ENCODE measurements at regions not wholly inside any gene's neighbourhood (a gene's known extent, or its start where the extent isn't known, plus 50 kb on each side); places are given as distances from the start of the nearest gene placed in this dataset.

DNA sequence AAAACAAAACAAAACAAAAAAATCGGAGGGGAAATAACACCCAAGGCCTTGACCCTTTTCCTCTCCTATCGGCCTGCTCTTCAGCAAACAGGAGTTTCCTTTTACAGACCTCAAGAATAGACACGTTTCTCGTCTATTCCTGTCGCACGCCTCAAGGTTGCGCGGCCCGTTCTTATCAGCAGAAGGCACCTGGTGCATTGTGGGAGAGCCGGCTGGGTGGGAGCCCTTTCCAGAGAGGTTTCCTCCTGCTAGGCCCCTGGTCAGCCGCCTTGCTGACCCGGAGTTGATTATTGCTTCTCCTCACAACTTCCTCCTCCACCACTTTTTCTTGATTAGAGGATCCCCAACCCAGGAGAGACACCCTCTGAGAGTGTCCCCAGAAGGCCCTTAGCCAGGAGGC lies 497.3 kb downstream of the MIAT start:
- no peak for DNase-seq

DNA sequence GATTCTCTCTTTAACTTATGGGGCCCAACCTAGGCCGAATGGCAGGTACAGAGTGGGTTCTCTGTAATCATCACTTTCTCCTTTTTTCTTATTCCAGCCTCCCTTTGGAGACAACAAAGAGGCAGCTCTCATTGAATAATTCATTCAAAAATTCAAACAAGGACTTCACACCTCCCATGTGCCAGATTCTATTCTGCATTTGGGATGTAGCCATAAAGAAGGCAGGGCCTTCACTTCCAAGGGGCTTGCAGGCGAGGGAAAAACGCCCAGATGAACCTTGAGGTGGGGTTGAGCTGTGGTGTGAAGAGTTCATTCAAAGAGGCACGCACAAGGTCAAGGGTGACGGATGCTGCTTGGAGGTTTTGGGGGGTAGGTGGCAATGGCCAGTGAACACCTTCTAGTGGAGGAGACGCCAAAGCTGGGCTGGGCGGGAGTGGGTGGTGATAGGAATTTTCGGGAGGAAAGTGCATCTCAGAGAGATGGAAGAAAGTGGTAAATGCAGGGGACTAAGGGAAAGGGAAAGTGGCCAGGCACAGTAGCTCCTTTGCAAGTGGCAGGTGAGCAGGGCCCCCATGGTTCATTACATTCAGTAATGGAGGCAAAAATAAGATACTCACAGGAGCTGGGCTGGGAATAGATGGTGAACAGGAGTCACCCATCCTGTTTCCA lies 499.6 kb downstream of the MIAT start:
- DNase-seq: no peak

- no peak for DNase-seq
These were observed 500.4 kb downstream of the MIAT start for GRCh38 chr22:27157666-27158370.

DNA sequence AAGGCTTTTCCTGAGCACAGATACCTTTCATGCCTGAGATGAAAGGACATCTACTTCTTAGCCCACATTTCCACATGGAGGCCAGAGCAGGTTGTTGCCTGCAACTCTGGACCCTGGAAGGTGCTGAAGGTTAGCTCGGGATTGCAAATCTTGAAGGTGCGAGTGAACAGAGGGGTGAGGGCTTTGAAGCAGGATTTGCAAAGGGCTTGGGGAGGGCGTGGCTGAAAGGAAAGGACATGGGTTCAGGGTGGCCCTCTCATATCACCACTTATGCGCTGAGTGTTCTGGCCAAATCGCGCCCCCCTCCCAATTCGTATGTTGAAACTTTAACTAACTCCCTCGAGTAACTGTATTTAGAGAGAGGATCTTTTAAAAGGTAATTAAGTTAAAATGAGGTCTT lies 501.6 kb downstream of the MIAT start:
- no peak for DNase-seq

DNA sequence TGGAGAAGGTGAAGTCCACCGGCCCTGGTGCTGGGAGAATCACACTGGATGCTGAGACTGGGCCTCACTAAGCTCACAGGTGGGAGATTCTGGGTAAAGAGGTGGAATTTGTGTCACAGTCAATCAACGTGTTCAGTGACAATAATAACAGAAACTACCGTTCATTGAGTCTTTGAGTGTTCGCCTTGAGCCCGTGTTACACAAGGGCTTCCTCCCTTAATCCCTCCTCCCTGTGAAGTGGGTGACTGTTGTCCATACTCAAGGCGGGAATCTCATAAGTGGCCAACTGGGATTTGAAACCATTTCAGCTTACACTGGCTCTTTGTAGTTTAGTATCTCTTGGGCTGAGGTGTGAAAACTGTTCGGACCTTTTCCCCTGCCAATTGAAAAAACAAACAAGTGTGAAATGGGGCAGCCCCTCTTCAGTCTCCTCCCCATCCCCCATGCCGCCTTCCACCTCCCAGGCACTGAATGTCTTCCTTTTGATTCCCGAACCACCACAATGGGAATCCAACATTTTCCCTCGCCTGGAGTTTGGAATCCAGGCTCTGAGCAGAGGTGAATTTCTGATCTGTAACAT lies 502.4 kb downstream of the MIAT start:
- no peak for DNase-seq

DNA sequence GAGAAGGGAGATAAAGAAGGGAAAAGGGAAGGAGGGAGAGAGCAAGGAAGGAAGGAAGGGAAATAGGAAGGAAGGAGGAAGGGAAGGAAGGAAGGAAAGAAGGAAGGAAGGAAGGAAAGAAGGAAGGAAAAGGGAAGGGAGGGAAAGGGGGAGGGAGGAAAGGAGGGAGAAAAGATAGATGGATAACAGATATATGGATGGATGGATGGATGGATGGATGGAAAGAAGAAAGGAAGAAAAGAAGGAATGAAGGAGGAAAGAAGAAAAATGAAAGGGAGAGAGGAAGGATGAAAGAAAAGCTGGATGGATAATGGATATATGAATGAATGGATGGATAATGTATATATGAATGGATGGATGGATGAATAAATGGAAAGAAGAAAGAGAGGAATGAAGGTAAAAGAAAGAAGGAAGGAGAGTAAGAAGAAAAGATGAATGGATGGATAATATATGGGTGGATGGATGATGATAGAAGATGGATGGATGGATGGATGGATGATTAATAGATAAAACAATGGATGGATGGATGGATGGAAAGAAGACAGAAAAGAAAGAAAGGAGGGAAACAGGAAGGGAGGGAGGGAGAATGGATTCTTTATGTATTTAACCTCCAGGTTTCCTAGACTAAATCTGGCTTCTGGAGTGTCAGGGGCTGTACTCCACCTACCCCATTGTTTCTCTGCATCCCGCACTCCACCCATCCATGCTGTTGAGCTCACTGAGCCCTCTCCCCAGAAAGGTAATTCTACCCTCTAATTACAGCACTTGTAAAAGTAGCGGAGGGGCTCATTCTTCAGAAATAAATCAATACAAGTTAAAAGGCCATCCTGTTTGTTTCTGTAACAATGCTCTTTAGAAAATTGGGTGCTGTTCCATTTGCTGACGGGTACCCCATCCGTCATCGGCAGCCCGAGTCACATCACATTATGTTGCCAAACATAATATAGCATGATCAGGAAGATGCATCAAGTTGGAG lies 506.1 kb downstream of the MIAT start:
- DNase-seq: no peak

DNA sequence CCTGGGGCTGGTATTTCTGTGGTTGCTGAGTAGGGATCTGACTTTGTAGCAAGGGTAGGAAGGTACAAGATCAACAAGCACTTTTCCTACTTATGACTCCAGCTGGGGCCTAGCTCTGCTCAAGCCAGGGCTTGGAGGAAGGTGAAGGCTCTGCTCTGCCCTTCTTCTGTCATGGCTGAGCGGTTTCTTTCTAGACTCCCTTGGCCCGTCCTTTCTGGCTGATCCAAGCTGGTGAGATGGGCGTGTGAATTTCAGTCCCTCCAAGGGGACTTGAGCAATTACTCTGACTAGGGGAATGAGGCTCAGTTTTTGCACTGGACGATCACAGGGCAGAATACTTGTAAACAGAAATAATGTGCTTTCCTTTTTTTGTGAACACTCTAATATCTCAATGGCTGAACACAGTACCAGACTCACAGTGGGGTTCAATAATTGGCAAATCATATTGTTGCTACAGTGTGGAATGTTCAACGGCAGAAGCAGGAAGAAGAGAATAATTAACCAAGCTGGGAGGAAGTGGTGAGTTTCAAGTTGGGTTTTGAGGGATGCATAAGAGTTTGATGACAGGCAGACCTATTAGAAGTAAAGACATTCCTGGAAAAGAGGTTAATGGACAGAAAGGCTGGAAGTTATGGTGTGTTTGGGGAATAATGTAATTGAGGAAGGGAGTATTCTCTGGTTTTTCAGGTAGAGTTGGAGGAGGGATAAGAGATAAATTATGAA lies 507.6 kb downstream of the MIAT start:
- no peak for DNase-seq

DNA sequence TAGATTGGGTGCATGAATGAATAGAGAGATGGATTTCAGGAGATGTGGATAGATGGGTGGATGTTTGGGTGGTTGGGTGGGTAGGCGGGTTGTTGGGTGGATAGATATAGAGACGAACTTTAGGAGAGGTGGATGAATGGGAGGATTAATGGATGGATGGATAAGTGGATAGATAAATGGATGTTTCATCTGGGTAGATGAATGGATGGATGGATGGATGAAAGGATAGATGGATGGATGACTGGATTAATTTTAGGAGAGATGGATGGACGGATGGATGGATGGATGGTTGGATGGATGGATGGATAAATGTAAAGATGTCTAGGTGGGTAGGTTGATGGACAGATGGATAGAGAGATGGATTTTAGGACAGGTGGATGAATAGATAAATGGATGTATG lies 511.3 kb downstream of the MIAT start:
- DNase-seq: no peak

GRCh38 chr22:27170491-27170890 lies 513.1 kb downstream of the MIAT start:
- DNase-seq: no peak

- DNase-seq: no peak
These were observed 513.8 kb downstream of the MIAT start for GRCh38 chr22:27171212-27171611.

DNA sequence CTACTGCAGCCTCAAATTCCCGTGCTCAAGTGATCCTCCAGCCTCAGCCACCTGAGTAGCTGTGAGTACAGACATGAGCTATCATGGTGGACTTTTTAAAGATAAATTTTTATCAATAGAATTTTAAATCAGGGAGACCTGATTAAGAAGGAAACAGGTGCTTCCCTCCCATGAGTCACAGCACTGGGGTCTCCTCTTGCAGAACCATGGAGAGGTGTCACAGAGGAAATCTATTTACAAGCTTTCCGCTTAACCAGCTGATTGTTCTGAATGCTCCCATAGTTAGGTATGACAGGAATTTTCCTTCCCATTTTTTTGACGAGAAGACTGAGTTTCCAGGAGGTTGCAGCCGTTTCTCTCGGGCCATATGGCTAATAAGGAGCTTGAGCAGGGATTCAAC lies 516.1 kb downstream of the MIAT start:
- DNase-seq: no peak

GRCh38 chr22:27175021-27175838 lies 517.8 kb downstream of the MIAT start:
- no peak for DNase-seq

DNA sequence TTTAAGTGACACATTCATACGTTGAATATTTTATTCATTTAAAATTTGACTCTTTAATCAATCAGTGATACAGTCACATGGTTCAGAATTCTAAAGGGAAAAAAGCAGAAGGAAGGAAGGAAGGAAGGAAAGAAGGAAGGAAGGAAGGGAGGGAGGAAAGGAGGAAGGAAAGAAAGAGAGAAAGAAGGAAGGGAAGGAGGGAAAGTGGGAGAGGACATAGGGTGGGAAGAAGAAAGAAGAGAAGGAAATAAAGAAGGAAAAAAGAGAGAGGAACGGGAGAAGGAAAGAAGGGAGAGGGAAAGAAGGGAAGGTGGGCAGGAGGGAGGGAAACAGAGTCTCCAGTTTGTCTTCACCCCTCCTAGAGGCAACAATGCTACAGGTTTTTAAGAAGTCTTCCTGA lies 518.6 kb downstream of the MIAT start:
- DNase-seq: no peak

DNA sequence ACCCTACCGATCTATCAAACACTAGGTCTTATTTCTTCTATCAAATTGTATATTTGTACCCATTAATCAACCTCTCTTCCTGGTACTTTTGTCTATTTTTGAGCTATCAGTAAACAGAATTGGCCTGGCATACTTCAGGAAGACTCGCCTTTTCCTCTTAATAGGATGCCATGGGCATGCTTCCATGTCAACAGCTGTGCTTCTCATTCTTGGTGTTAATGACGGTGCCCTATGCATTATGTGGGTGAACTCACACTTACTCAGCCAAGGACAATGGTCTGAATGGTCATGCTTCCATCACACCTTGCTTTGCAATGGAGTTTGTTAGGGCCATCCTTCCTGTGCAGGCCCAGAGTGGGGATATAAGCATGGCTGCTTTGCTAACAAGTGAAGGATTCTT lies 521.8 kb downstream of the MIAT start:
- no peak for DNase-seq

DNA sequence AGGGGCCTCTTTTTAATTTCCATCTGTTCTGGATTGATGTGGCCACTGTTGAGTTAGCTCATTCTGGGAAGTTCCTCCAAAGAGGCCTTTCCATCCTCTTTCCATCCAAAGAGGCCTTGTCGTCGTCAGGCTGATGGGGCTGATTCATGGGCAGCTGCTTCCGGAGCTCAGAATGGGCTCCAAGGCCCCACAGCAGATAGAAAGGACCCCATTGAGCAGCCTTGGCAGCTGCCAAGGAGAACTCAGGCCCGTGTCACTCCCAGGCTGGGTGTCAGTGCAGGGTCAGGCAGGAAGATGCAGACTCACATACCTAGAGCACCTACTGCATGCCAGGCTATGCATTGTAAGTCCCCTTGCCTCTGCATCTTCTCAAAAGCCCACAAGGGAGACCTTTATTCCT lies 524.1 kb downstream of the MIAT start:
- no peak for DNase-seq

DNA sequence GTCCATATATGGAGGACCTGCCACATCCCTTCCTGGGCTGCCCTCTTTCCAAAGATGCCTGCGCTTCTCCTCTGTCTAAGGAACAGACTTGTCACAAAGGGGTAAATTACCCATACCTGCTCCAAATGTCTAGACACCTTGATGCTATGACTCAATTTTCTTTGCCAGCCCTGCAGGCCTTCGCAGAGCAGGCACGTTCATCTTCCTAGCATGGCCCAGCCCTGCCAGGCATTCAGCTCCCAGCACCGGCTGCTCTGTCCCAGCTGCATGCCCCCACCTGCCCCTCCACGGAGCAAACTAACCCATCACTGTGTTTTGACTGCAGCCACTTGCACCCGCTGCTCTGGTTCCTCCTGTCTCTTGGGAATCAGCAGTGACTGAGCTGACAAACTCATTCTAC lies 526.1 kb downstream of the MIAT start:
- no peak for DNase-seq

GRCh38 chr22:27185099-27185709 lies 527.8 kb downstream of the MIAT start:
- no peak for DNase-seq

- DNase-seq: no peak
These were observed 528.4 kb downstream of the MIAT start for GRCh38 chr22:27185760-27186302.

DNA sequence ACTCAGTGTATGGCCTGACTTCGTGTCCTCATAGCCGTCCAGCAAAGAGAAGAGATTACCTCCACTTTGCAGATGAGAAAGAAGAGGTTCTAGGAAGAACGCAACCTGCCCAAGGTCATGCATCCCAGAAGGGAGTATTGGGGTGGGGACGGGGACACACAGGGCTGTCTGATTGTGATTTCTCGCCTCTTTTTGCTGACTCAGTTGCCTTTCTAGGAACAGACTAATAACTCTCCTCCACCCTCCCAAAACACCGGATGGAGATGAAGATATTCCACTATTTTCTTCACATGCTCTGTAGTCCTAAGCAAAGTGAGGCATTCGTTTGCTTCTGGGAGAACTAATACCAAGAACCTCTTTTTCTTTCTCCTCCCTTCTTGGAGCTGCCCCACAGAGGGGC lies 529.3 kb downstream of the MIAT start:
- DNase-seq: no peak

DNA sequence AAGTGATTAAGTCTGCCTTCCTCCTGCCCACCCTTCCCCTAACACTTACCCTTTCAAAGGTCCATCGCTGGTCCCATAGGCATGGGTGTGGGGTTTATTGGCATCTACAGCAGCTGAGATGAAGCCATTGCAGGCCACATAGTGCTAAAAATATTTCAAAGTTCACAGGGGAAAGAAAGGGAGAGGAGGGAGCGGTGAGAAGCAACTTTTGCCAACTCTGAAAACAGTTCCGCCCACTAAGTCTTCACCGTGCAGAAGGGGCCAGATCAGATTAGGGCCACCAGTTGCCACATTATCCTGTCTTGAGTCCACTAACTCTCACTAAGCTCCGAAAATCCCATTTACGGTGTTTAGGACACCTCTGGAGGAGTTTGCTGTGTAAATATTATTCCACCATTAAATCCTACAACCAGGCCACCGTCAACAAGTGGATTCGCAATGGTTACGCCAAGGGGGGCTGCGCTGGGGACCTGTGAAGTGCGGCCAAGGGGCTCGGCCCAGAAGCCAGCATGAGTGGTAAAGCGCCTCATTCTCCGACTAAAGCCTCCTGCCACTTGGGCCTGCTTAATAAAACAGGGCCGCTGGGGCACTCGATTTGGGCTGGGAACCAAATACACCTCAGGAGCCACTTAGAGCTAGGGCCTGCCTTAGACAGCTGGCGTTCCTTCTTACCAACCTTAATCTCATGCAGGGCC lies 534.9 kb downstream of the MIAT start:
- DNase-seq: no peak

Data from CD4-positive, alpha-beta T cell treated with Interleukin-17A for 1 hour (primary cell).